GM12872 (cell line): ENCODE measurements at regions not wholly inside any gene's neighbourhood (a gene's known extent, or its start where the extent isn't known, plus 50 kb on each side); places are given as distances from the start of the nearest gene placed in this dataset.

ENCODE experiments used
- CTCF ChIP-seq: IDR thresholded peaks from 3 replicates; pipeline ENCODE4 v1.5.1; 2011; ENCODE audit warnings: low read depth, mild to moderate bottlenecking, low read length, moderate library complexity; ENCODE audit not compliant: insufficient read depth

- no peak for TF ChIP-seq CTCF
These were observed 62.5 kb downstream of the CEBPB start for GRCh38 chr20:50253101-50253500.

GRCh38 chr20:50254466-50255079 lies 63.9 kb downstream of the CEBPB start:
- no peak for TF ChIP-seq CTCF

- TF ChIP-seq CTCF, result no peak
These were observed 65.9 kb downstream of the CEBPB start for GRCh38 chr20:50256577-50256976.

GRCh38 chr20:50257860-50258259 lies 67.2 kb downstream of the CEBPB start:
- no peak for TF ChIP-seq CTCF

- no peak for TF ChIP-seq CTCF
These were observed 68.3 kb downstream of the CEBPB start for GRCh38 chr20:50258790-50259483.

- TF ChIP-seq CTCF, result no peak
These were observed 69.3 kb downstream of the CEBPB start for GRCh38 chr20:50259705-50260478.

- TF ChIP-seq CTCF, result no peak
These were observed 70.0 kb downstream of the CEBPB start for GRCh38 chr20:50260479-50261221.
